GM23338 (cell line): ENCODE measurements at regions not wholly inside any gene's neighbourhood (a gene's known extent, or its start where the extent isn't known, plus 50 kb on each side); places are given as distances from the start of the nearest gene placed in this dataset.

ENCODE experiments used
- ATAC-seq: fragments of 200-7000 bp; cut with Tn5 transposase; 3 replicates; pipeline ENCODE4 v1.9.1; 2020
- DNase-seq: peaks from one replicate; pipeline ENCODE4 v3.0.0-alpha.2; 2015; ENCODE audit warnings: low spot score
- H2AFZ ChIP-seq: fragments of 200-600 bp; sonication (generic); 2 replicates; pipeline ENCODE4 v1.8.0; 2016; ENCODE audit warnings: antibody characterized with exemption, mild to moderate bottlenecking, moderate library complexity
- H3F3A ChIP-seq: fragments of 200-600 bp; sonication (generic); replicated peaks from 2 replicates; pipeline ENCODE4 v1.8.0; 2017; ENCODE audit warnings: antibody characterized with exemption, mixed run types, low read depth
- H3K27ac ChIP-seq: fragments of 200-600 bp; sonication (generic); 2 replicates; pipeline ENCODE4 v1.6.1; 2016; ENCODE audit warnings: low read depth
- H3K27me3 ChIP-seq: fragments of 200-600 bp; sonication (generic); 2 replicates; pipeline ENCODE4 v1.8.0; 2016; ENCODE audit warnings: mild to moderate bottlenecking, mixed run types, moderate library complexity; ENCODE audit not compliant: insufficient read depth
- H3K36me3 ChIP-seq: fragments of 200-600 bp; sonication (generic); 2 replicates; pipeline ENCODE4 v1.8.0; 2016; ENCODE audit warnings: mild to moderate bottlenecking; ENCODE audit not compliant: insufficient read depth
- H3K4me1 ChIP-seq: fragments of 200-600 bp; sonication (generic); 2 replicates; pipeline ENCODE4 v1.8.0; 2016; ENCODE audit warnings: mild to moderate bottlenecking, moderate library complexity; ENCODE audit not compliant: insufficient read depth
- H3K4me2 ChIP-seq: fragments of 200-600 bp; sonication (generic); 2 replicates; pipeline ENCODE4 v1.7.1; 2017; ENCODE audit warnings: mixed run types
- H3K4me3 ChIP-seq: fragments of 200-600 bp; sonication (generic); 2 replicates; pipeline ENCODE4 v1.6.1; 2016; ENCODE audit warnings: mixed run types
- H3K79me2 ChIP-seq: fragments of 200-600 bp; sonication (generic); replicated peaks from 2 replicates; pipeline ENCODE4 v1.8.0; 2017; ENCODE audit warnings: mild to moderate bottlenecking; ENCODE audit not compliant: insufficient read depth
- H3K9me2 ChIP-seq: fragments of 200-600 bp; sonication (generic); 2 replicates; pipeline ENCODE4 v1.8.0; 2017; ENCODE audit not compliant: insufficient read depth
- H4K20me1 ChIP-seq: fragments of 200-600 bp; sonication (generic); replicated peaks from 2 replicates; pipeline ENCODE4 v1.8.0; 2017; ENCODE audit warnings: mild to moderate bottlenecking; ENCODE audit not compliant: insufficient read depth
- H3K27ac Mint-ChIP-seq: 2 replicates; pipeline ENCODE4 v1.8.0; 2020; ENCODE audit warnings: inconsistent platforms, mild to moderate bottlenecking, moderate library complexity, mixed read lengths
- H3K27me3 Mint-ChIP-seq: 3 replicates; pipeline ENCODE4 v1.8.0; 2022; ENCODE audit warnings: low read depth, mild to moderate bottlenecking, moderate library complexity, mixed read lengths, inconsistent platforms; ENCODE audit not compliant: insufficient read depth, poor library complexity
- H3K36me3 Mint-ChIP-seq: 3 replicates; pipeline ENCODE4 v1.8.0; 2021; ENCODE audit warnings: low read depth, mild to moderate bottlenecking, inconsistent platforms, moderate library complexity, mixed read lengths
- H3K4me1 Mint-ChIP-seq: 3 replicates; pipeline ENCODE4 v1.8.0; 2020; ENCODE audit warnings: mild to moderate bottlenecking, inconsistent platforms, mixed read lengths
- H3K4me3 Mint-ChIP-seq: 3 replicates; pipeline ENCODE4 v1.8.0; 2021; ENCODE audit warnings: moderate library complexity, mild to moderate bottlenecking, inconsistent platforms, mixed read lengths
- H3K9me3 Mint-ChIP-seq: 3 replicates; pipeline ENCODE4 v1.8.0; 2020; ENCODE audit warnings: moderate library complexity, mild to moderate bottlenecking, inconsistent platforms, mixed read lengths
- ETS1 ChIP-seq: IDR thresholded peaks from 2 replicates; pipeline ENCODE4 v1.6.1; 2016; ENCODE audit warnings: antibody characterized with exemption
- EZH2 ChIP-seq: fragments of 200-600 bp; sonication (generic); IDR thresholded peaks from one replicate; pipeline ENCODE4 v1.8.0; 2017; ENCODE audit warnings: antibody characterized with exemption, mild to moderate bottlenecking, low read depth; ENCODE audit not compliant: unreplicated experiment
- EZH2phosphoT487 ChIP-seq: fragments of 200-600 bp; sonication (generic); IDR thresholded peaks from one replicate; pipeline ENCODE4 v1.8.1; 2018; ENCODE audit warnings: antibody characterized with exemption; ENCODE audit not compliant: unreplicated experiment
- JUNB ChIP-seq: IDR thresholded peaks from one replicate; pipeline ENCODE4 v1.6.1; 2016; ENCODE audit warnings: antibody characterized with exemption; ENCODE audit not compliant: unreplicated experiment
- POLR2AphosphoS5 ChIP-seq: IDR thresholded peaks from 2 replicates; pipeline ENCODE4 v1.6.1; 2016; ENCODE audit warnings: antibody characterized with exemption, low read depth
- ZNF114 ChIP-seq: fragments of 250-450 bp; sonication (Bioruptor Pico); IDR thresholded peaks from 2 replicates; pipeline ENCODE4 v1.5.0; 2020; ENCODE audit warnings: mild to moderate bottlenecking, moderate library complexity
- ZNF331 ChIP-seq: fragments of 250-450 bp; sonication (Bioruptor Pico); IDR thresholded peaks from 2 replicates; pipeline ENCODE4 v1.5.0; 2020; ENCODE audit warnings: low read depth, mild to moderate bottlenecking, moderate library complexity
- TF ChIP-seq, protein P1 (sequence below): IDR thresholded peaks from one replicate; pipeline ENCODE4 v1.6.1; 2018; ENCODE audit warnings: antibody characterized with exemption; ENCODE audit not compliant: unreplicated experiment
- TF ChIP-seq, protein P2 (sequence below), 2 experiments: fragments of 200-600 bp in 1 of 2; sonication (generic) in 1 of 2; conservative IDR thresholded peaks; 2 replicates each; pipeline versions ENCODE4 v1.5.1 to v1.6.1; 2016 to 2017; ENCODE audit warnings: antibody characterized with exemption in 2 of 2, low read depth in 2 of 2, mild to moderate bottlenecking in 2 of 2, moderate library complexity in 1 of 2

DNA sequence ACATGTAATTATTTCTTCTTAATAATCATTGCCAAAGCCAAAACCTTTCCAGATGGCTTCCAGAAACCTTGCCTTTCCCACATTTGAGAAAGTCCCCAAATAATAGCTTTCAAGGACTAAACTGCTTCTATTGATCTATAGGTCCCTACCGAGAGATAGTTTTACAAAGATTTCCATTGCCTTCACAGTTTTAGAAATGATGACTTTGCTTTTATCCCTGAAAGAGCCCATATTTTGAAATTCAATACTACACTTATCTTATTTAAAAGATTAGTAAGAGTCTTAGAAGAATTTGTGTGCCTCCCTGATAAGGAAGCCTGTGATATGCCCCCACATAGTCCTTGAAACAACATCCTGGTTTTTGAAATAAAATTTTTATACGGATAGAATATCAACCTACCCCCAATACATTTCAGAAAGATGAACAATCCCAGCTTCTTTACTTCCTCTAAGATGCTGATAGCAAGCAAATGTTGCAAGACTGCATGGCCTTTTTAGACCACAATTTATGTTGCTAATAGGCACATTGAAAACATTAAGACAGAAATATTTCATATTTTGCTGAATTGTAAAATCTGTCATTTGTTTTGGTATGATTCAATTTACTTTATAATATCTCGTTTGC lies 146.3 kb downstream of the TMCO5A start:
- peaks cover 11% of the 10 kb centered on the region for H3K27me3 Mint-ChIP-seq
- H3K27ac Mint-ChIP-seq = no peak overlapping the region
- TF ChIP-seq EZH2 (no peak), ETS1 (no peak), ZNF114 (CRISPR knock-in tag) (no peak), POLR2AphosphoS5 (no peak), ZNF331 (CRISPR knock-in tag) (no peak), EZH2phosphoT487 (no peak), JUNB (no peak)
- TF ChIP-seq, protein P1, sequence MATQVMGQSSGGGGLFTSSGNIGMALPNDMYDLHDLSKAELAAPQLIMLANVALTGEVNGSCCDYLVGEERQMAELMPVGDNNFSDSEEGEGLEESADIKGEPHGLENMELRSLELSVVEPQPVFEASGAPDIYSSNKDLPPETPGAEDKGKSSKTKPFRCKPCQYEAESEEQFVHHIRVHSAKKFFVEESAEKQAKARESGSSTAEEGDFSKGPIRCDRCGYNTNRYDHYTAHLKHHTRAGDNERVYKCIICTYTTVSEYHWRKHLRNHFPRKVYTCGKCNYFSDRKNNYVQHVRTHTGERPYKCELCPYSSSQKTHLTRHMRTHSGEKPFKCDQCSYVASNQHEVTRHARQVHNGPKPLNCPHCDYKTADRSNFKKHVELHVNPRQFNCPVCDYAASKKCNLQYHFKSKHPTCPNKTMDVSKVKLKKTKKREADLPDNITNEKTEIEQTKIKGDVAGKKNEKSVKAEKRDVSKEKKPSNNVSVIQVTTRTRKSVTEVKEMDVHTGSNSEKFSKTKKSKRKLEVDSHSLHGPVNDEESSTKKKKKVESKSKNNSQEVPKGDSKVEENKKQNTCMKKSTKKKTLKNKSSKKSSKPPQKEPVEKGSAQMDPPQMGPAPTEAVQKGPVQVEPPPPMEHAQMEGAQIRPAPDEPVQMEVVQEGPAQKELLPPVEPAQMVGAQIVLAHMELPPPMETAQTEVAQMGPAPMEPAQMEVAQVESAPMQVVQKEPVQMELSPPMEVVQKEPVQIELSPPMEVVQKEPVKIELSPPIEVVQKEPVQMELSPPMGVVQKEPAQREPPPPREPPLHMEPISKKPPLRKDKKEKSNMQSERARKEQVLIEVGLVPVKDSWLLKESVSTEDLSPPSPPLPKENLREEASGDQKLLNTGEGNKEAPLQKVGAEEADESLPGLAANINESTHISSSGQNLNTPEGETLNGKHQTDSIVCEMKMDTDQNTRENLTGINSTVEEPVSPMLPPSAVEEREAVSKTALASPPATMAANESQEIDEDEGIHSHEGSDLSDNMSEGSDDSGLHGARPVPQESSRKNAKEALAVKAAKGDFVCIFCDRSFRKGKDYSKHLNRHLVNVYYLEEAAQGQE = no peak
- TF ChIP-seq, protein P2, sequence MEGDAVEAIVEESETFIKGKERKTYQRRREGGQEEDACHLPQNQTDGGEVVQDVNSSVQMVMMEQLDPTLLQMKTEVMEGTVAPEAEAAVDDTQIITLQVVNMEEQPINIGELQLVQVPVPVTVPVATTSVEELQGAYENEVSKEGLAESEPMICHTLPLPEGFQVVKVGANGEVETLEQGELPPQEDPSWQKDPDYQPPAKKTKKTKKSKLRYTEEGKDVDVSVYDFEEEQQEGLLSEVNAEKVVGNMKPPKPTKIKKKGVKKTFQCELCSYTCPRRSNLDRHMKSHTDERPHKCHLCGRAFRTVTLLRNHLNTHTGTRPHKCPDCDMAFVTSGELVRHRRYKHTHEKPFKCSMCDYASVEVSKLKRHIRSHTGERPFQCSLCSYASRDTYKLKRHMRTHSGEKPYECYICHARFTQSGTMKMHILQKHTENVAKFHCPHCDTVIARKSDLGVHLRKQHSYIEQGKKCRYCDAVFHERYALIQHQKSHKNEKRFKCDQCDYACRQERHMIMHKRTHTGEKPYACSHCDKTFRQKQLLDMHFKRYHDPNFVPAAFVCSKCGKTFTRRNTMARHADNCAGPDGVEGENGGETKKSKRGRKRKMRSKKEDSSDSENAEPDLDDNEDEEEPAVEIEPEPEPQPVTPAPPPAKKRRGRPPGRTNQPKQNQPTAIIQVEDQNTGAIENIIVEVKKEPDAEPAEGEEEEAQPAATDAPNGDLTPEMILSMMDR (conservative IDR thresholded peaks at IDR 0.05; ENCODE audit: low read depth in 2 of 2) = no peak
- peaks cover 20% of the 10 kb centered on the region for H3K4me1 ChIP-seq
- peaks cover 8% of the 10 kb centered on the region for H3K27me3 ChIP-seq
- no peaks in the 10 kb centered on the region for H3F3A ChIP-seq
- DNase-seq (no peak), ATAC-seq (no peak)
- H3K36me3 Mint-ChIP-seq = no peaks in the 10 kb centered on the region
- H3K36me3 ChIP-seq = no peaks in the 10 kb centered on the region
- no peaks in the 10 kb centered on the region for H3K79me2 ChIP-seq
- no peak overlapping the region for H3K4me3 ChIP-seq
- no peak overlapping the region for H3K4me3 Mint-ChIP-seq
- H4K20me1 ChIP-seq = no peaks in the 10 kb centered on the region
- no peak overlapping the region; the same call in 1 of the 2 replicates for H2AFZ ChIP-seq
- no peaks in the 10 kb centered on the region for H3K9me2 ChIP-seq
- H3K9me3 Mint-ChIP-seq = no peaks in the 10 kb centered on the region
- H3K4me2 ChIP-seq = no peak overlapping the region
- no peak overlapping the region for H3K27ac ChIP-seq
- peaks cover 21% of the 10 kb centered on the region for H3K4me1 Mint-ChIP-seq

GRCh38 chr15:38084289-38084688 lies 149.8 kb downstream of the TMCO5A start:
- H3K79me2 ChIP-seq = no peaks in the 10 kb centered on the region
- DNase-seq (no peak), ATAC-seq (no peak)
- H3K4me1 Mint-ChIP-seq = 0 out of 3 replicates have a peak, but pooled peaks cover 3% of the 10 kb centered on the region
- H3K27ac ChIP-seq = no peak overlapping the region
- no peak overlapping the region for H3K27ac Mint-ChIP-seq
- H2AFZ ChIP-seq = no peak overlapping the region
- H3K4me3 ChIP-seq = no peak overlapping the region
- no peaks in the 10 kb centered on the region for H3F3A ChIP-seq
- no peak overlapping the region for H3K4me2 ChIP-seq
- no peak overlapping the region for H3K4me3 Mint-ChIP-seq
- no peaks in the 10 kb centered on the region for H3K27me3 ChIP-seq
- no peaks in the 10 kb centered on the region for H4K20me1 ChIP-seq
- H3K27me3 Mint-ChIP-seq = no peaks in the 10 kb centered on the region
- H3K9me2 ChIP-seq = no peaks in the 10 kb centered on the region
- H3K36me3 ChIP-seq = no peaks in the 10 kb centered on the region
- no peaks in the 10 kb centered on the region for H3K4me1 ChIP-seq
- no peaks in the 10 kb centered on the region for H3K9me3 Mint-ChIP-seq
- H3K36me3 Mint-ChIP-seq = no peaks in the 10 kb centered on the region
- TF ChIP-seq, protein P1 = no peak
